Liver (tissue), 8 donors: ENCODE measurements at regions not wholly inside any gene's neighbourhood (a gene's known extent, or its start where the extent isn't known, plus 50 kb on each side); places are given as distances from the start of the nearest gene placed in this dataset.

ENCODE experiments used
- DNase-seq: peaks from one replicate; pipeline ENCODE4 v3.0.0-alpha.2; 2017; ENCODE audit warnings: low spot score
- H3K27ac ChIP-seq, 2 donors: one replicate each; pipeline ENCODE4 v1.7.0; 2013; ENCODE audit warnings: inconsistent platforms in 2 of 2, low read length in 2 of 2, control low read depth in 1 of 2, low read depth in 1 of 2, mild to moderate bottlenecking in 1 of 2
- H3K27me3 ChIP-seq, 4 donors: one replicate each; pipeline versions ENCODE4 v1.6.1 to v1.7.0; 2013; ENCODE audit warnings: low read length in 3 of 4, inconsistent platforms in 1 of 4, mild to moderate bottlenecking in 1 of 4, moderate library complexity in 1 of 4; ENCODE audit not compliant: control insufficient read depth in 4 of 4, insufficient read depth in 4 of 4
- H3K36me3 ChIP-seq, 4 donors: one replicate each; pipeline versions ENCODE4 v1.6.1 to v1.7.0; 2013; ENCODE audit warnings: low read length in 3 of 4, mild to moderate bottlenecking in 3 of 4, low read depth in 1 of 4, moderate library complexity in 1 of 4; ENCODE audit not compliant: control insufficient read depth in 4 of 4, insufficient read depth in 3 of 4
- H3K4me1 ChIP-seq, 4 donors: one replicate each; pipeline versions ENCODE4 v1.6.1 to v1.7.0; 2013; ENCODE audit warnings: low read length in 3 of 4, mild to moderate bottlenecking in 3 of 4, moderate library complexity in 1 of 4; ENCODE audit not compliant: control insufficient read depth in 4 of 4, insufficient read depth in 4 of 4
- H3K4me3 ChIP-seq, 3 donors: one replicate each; pipeline versions ENCODE4 v1.6.1 to v1.7.0; 2013; ENCODE audit warnings: low read length in 3 of 3, control low read depth in 1 of 3, low read depth in 1 of 3, mild to moderate bottlenecking in 1 of 3
- H3K9ac ChIP-seq, 2 donors: one replicate each; pipeline ENCODE4 v1.7.0; 2013; ENCODE audit warnings: low read length in 2 of 2, mild to moderate bottlenecking in 2 of 2, moderate library complexity in 2 of 2, control low read depth in 1 of 2, low read depth in 1 of 2
- H3K9me3 ChIP-seq, 4 donors: one replicate each; pipeline versions ENCODE4 v1.6.1 to v1.7.0; 2013; ENCODE audit warnings: low read length in 3 of 4; ENCODE audit not compliant: control insufficient read depth in 4 of 4
- EGR1 ChIP-seq, 2 donors: IDR thresholded peaks; 2 replicates each; pipeline ENCODE4 v1.6.1; 2016 to 2018; ENCODE audit warnings: antibody characterized with exemption in 2 of 2, low read depth in 2 of 2
- FOXA1 ChIP-seq: IDR thresholded peaks from 2 replicates; pipeline ENCODE4 v1.6.1; 2016; ENCODE audit warnings: antibody characterized with exemption
- FOXA2 ChIP-seq: IDR thresholded peaks from 2 replicates; pipeline ENCODE4 v1.6.1; 2016; ENCODE audit warnings: antibody characterized with exemption
- GABPA ChIP-seq, 2 donors: IDR thresholded peaks in 1 of 2; conservative IDR thresholded peaks in 1 of 2; 2 replicates each; pipeline ENCODE4 v1.6.1; 2016; ENCODE audit warnings: antibody characterized with exemption in 2 of 2, mild to moderate bottlenecking in 1 of 2, moderate library complexity in 1 of 2
- HNF4A ChIP-seq, 2 donors: conservative IDR thresholded peaks; 2 replicates each; pipeline ENCODE4 v1.6.1; 2016; ENCODE audit warnings: antibody characterized with exemption in 2 of 2, mild to moderate bottlenecking in 2 of 2
- HNF4G ChIP-seq: IDR thresholded peaks from 2 replicates; pipeline ENCODE4 v1.6.1; 2016; ENCODE audit warnings: antibody characterized with exemption
- JUND ChIP-seq, 2 donors: IDR thresholded peaks; 2 replicates each; pipeline ENCODE4 v1.6.1; 2016; ENCODE audit warnings: antibody characterized with exemption in 2 of 2
- NR2F2 ChIP-seq: IDR thresholded peaks from 2 replicates; pipeline ENCODE4 v1.6.1; 2016; ENCODE audit warnings: antibody characterized with exemption
- RAD21 ChIP-seq, 2 donors: IDR thresholded peaks; 2 replicates each; pipeline ENCODE4 v1.6.1; 2016; ENCODE audit warnings: antibody characterized with exemption in 2 of 2, mild to moderate bottlenecking in 2 of 2
- RXRA ChIP-seq, 2 donors: IDR thresholded peaks; 2 replicates each; pipeline ENCODE4 v1.6.1; 2017 to 2018; ENCODE audit warnings: antibody characterized with exemption in 2 of 2, mild to moderate bottlenecking in 1 of 2
- SP1 ChIP-seq: IDR thresholded peaks from 2 replicates; pipeline ENCODE4 v1.6.1; 2018; ENCODE audit warnings: antibody characterized with exemption, mild to moderate bottlenecking
- TAF1 ChIP-seq: conservative IDR thresholded peaks from 2 replicates; pipeline ENCODE4 v1.6.1; 2016; ENCODE audit warnings: antibody characterized with exemption, mild to moderate bottlenecking
- YY1 ChIP-seq: IDR thresholded peaks from 2 replicates; pipeline ENCODE4 v1.6.1; 2016; ENCODE audit warnings: antibody characterized with exemption, mild to moderate bottlenecking
- WGBS: extraction: QIAGEN DNeasy Blood & Tissue Kit; methylation state at CpG from one replicate; pipeline ENCODE4 v1.1.7; 2013; 5-methylcytosine and 5-hydroxymethylcytosine counted together
- TF ChIP-seq, protein P1 (sequence below): fragments of 150-350 bp; IDR thresholded peaks from 2 replicates; pipeline ENCODE4 v1.5.1; 2017; ENCODE audit warnings: improper control_type of control experiment, low read depth, low read length; ENCODE audit not compliant: missing input control
- TF ChIP-seq, protein P2 (sequence below): IDR thresholded peaks from 2 replicates; pipeline ENCODE4 v1.6.1; 2016; ENCODE audit warnings: antibody characterized with exemption
- TF ChIP-seq, protein P3 (sequence below): IDR thresholded peaks from 2 replicates; pipeline ENCODE4 v1.6.1; 2016; ENCODE audit warnings: antibody characterized with exemption
- TF ChIP-seq, protein P4 (sequence below): IDR thresholded peaks from 2 replicates; pipeline ENCODE4 v1.6.1; 2016; ENCODE audit warnings: antibody characterized with exemption
- TF ChIP-seq, protein P5 (sequence below): IDR thresholded peaks from 2 replicates; pipeline ENCODE4 v1.6.1; 2016; ENCODE audit warnings: antibody characterized with exemption, mild to moderate bottlenecking
- donor health status: healthy.
- donor health status: healthy.
- donor health status: healthy.
- donor health status: healthy.
- donor health status: healthy.

DNA sequence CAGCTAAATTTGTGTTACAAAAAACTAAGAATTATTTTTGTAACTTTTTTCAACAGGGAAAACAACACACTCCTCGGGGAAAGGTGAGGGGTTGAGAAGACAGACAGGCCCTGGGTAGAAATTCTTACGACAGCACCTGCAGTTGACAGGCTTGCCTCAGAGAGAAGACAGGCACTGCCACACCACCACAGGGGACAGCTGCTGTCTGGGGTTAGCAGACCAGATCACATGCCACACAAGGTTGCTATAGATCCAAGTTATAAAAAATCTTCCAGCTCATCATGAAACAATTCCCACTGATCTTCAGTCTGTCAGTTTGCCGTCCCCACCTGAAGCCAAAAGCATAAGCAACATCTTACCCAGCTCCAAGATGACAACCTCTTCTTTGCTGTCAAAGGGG is 143.2 kb upstream of the ZCCHC13 start:
- Histone ChIP-seq H3K9ac (no peak overlapping the region), H3K4me1 (no peaks in the 10 kb centered on the region), H3K27me3 (no peaks in the 10 kb centered on the region), H3K9me3 (no peaks in the 10 kb centered on the region), H3K4me3 (no peak overlapping the region), H3K27ac (no peak overlapping the region), H3K36me3 (no peaks in the 10 kb centered on the region)
- no peak for DNase-seq
- no peak for TF ChIP-seq EGR1 (IDR thresholded peaks at IDR 0.05; ENCODE audit: low read depth in 2 of 2)
- no peak for TF ChIP-seq YY1
- TF ChIP-seq, protein P1, sequence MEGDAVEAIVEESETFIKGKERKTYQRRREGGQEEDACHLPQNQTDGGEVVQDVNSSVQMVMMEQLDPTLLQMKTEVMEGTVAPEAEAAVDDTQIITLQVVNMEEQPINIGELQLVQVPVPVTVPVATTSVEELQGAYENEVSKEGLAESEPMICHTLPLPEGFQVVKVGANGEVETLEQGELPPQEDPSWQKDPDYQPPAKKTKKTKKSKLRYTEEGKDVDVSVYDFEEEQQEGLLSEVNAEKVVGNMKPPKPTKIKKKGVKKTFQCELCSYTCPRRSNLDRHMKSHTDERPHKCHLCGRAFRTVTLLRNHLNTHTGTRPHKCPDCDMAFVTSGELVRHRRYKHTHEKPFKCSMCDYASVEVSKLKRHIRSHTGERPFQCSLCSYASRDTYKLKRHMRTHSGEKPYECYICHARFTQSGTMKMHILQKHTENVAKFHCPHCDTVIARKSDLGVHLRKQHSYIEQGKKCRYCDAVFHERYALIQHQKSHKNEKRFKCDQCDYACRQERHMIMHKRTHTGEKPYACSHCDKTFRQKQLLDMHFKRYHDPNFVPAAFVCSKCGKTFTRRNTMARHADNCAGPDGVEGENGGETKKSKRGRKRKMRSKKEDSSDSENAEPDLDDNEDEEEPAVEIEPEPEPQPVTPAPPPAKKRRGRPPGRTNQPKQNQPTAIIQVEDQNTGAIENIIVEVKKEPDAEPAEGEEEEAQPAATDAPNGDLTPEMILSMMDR: no peak
- TF ChIP-seq, protein P2, sequence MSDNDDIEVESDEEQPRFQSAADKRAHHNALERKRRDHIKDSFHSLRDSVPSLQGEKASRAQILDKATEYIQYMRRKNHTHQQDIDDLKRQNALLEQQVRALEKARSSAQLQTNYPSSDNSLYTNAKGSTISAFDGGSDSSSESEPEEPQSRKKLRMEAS: no peak
- TF ChIP-seq, protein P3, sequence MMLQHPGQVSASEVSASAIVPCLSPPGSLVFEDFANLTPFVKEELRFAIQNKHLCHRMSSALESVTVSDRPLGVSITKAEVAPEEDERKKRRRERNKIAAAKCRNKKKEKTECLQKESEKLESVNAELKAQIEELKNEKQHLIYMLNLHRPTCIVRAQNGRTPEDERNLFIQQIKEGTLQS: no peak
- TF ChIP-seq RXRA (IDR thresholded peaks at IDR 0.05): no peak
- TF ChIP-seq HNF4G: no peak
- TF ChIP-seq SP1: no peak
- TF ChIP-seq HNF4A (conservative IDR thresholded peaks at IDR 0.05): no peak
- TF ChIP-seq JUND (IDR thresholded peaks at IDR 0.05): no peak
- no peak for TF ChIP-seq NR2F2
- TF ChIP-seq, protein P4, sequence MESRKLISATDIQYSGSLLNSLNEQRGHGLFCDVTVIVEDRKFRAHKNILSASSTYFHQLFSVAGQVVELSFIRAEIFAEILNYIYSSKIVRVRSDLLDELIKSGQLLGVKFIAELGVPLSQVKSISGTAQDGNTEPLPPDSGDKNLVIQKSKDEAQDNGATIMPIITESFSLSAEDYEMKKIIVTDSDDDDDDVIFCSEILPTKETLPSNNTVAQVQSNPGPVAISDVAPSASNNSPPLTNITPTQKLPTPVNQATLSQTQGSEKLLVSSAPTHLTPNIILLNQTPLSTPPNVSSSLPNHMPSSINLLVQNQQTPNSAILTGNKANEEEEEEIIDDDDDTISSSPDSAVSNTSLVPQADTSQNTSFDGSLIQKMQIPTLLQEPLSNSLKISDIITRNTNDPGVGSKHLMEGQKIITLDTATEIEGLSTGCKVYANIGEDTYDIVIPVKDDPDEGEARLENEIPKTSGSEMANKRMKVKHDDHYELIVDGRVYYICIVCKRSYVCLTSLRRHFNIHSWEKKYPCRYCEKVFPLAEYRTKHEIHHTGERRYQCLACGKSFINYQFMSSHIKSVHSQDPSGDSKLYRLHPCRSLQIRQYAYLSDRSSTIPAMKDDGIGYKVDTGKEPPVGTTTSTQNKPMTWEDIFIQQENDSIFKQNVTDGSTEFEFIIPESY: no peak
- no peak for TF ChIP-seq FOXA2
- TF ChIP-seq, protein P5, sequence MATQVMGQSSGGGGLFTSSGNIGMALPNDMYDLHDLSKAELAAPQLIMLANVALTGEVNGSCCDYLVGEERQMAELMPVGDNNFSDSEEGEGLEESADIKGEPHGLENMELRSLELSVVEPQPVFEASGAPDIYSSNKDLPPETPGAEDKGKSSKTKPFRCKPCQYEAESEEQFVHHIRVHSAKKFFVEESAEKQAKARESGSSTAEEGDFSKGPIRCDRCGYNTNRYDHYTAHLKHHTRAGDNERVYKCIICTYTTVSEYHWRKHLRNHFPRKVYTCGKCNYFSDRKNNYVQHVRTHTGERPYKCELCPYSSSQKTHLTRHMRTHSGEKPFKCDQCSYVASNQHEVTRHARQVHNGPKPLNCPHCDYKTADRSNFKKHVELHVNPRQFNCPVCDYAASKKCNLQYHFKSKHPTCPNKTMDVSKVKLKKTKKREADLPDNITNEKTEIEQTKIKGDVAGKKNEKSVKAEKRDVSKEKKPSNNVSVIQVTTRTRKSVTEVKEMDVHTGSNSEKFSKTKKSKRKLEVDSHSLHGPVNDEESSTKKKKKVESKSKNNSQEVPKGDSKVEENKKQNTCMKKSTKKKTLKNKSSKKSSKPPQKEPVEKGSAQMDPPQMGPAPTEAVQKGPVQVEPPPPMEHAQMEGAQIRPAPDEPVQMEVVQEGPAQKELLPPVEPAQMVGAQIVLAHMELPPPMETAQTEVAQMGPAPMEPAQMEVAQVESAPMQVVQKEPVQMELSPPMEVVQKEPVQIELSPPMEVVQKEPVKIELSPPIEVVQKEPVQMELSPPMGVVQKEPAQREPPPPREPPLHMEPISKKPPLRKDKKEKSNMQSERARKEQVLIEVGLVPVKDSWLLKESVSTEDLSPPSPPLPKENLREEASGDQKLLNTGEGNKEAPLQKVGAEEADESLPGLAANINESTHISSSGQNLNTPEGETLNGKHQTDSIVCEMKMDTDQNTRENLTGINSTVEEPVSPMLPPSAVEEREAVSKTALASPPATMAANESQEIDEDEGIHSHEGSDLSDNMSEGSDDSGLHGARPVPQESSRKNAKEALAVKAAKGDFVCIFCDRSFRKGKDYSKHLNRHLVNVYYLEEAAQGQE: no peak
- TF ChIP-seq FOXA1: no peak
- no peak for TF ChIP-seq TAF1
- no peak for TF ChIP-seq RAD21 (IDR thresholded peaks at IDR 0.05)
- WGBS: 97% methylated on average over 3 of the region's 3 CpGs

DNA sequence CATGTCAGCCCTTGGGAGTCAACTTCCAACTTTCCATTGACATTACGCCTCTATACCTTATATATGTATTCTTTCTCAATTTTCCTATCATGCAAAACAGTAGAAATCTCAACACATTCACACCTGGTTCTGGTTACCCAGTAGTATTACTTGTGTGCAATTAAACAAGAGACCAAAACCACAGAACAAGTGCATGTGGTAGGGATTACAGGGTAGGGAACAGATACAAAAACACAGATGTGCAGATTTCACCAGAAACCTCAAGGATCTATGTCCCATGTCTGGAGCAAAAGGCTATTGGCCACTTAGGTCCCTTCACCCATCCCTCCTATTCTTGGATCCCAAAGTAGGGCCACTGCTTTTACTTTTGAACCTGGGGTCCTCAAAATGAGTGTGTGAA is 143.6 kb upstream of the ZCCHC13 start:
- no peaks in the 10 kb centered on the region for H3K27me3 ChIP-seq
- DNase-seq: no peak
- no peaks in the 10 kb centered on the region for H3K9me3 ChIP-seq
- 100% methylated on average over 1 of the region's 1 CpG for WGBS
- H3K4me1 ChIP-seq: no peaks in the 10 kb centered on the region
- TF ChIP-seq, protein P2: no peak
- TF ChIP-seq FOXA1 (no peak), YY1 (no peak), FOXA2 (no peak), SP1 (no peak), NR2F2 (no peak), RXRA (IDR thresholded peaks at IDR 0.05) (no peak), GABPA (IDR thresholded peaks at IDR 0.05 in 1 of 2, conservative IDR thresholded peaks at IDR 0.05 in 1 of 2) (no peak), HNF4G (no peak)
- TF ChIP-seq, protein P1: no peak
- H3K4me3 ChIP-seq: no peak overlapping the region
- H3K27ac ChIP-seq: no peak overlapping the region
- H3K36me3 ChIP-seq: no peaks in the 10 kb centered on the region
- no peak overlapping the region for H3K9ac ChIP-seq
